SKM-1 treated with dmso at 0.1 percent for 144 hours (cell line): ENCODE measurements at regions not wholly inside any gene's neighbourhood (a gene's known extent, or its start where the extent isn't known, plus 50 kb on each side); places are given as distances from the start of the nearest gene placed in this dataset.

Source experiments
- DNase-seq: peaks from one replicate; lab custom pipeline; 2025; ENCODE audit not compliant: unreplicated experiment; lab: John Stamatoyannopoulos, UW

DNA sequence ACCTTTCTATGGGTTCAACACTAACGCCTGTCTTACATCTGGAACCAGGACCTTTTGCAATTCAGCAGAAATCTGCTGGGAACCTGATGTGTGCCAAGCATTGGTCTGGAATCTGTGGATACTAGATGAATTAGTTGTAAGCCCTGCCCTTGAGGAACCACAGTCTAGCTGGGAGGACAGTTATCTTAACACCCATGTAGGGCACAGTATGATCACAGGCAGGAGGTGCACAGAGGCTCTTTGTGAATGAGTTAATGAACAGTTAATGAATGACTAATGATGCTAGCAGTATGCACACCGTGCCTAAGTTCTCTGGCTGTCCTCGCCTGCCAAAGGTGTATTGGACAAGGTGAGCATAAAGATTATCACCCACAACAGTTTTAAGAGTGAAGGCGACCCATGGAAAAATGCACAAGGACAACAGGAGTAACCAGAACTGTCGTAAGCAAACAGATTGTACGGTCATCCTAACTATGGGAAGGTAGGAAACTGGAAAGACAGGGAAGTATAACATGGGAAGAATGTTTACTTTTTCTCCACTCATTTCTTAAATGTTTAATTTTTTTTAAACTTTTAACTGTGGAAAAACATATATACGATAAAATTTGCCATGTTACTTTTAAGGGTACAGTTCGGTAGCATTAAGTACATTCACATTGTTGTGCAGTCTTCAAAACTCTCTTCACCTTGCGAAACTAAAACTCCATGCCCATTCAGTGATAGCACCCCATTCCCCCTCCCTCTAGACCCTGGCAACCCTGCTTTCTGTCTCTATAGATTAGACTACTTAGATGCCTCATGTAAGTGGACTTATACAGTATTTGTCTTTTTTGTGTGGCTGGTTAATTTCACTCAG lies 139.9 kb downstream of the CXCL12 start:
- no peak for DNase-seq

DNA sequence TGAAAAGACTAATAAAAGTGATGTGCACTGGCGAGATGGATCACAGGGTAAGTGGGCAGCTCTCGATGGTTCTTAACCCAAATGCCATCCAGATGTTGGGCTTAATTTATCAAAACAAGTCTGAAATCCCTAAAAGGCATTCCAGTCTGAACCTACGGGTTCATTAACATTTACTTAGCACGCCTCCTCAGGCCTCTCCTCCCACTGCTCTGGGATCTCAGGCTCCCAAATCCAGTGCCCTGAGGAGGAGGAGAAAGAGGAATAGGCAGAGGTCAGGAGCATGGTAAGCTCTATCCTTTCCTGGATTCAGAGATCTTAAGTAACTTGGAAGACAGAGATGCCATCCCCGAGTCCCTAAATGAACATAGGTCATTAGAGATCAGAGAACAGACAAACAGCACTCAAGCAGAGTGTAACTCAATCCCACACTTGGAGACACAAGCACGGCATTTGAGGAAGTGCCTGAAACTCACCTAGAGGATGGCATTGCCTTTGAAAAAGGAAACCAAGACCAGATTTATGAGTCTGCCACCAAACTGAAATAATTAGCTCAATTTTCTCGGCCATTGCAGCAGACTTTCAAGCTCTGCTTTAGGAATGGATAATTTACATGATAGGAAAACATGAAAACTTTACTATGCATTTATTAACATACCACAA lies 140.9 kb downstream of the CXCL12 start:
- DNase-seq, result no peak

DNA sequence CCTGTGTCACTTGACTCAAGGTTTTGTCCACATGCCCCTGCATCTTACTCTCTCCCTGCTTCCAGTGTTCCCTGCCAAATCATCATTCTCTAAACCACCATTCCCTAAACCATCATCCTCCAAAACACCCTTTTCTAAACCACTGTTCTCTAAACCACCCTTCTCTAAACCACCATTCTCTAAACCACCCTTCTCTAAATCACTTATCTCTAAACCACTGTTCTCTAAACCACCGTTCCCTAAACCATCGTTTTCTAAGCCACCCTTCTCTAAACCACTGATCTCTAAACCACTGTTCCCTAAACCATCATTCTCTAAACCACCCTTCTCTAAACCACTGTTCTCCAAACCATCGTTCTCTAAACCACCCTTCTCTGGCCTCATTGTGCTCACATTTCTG lies 142.1 kb downstream of the CXCL12 start:
- DNase-seq, result no peak

DNA sequence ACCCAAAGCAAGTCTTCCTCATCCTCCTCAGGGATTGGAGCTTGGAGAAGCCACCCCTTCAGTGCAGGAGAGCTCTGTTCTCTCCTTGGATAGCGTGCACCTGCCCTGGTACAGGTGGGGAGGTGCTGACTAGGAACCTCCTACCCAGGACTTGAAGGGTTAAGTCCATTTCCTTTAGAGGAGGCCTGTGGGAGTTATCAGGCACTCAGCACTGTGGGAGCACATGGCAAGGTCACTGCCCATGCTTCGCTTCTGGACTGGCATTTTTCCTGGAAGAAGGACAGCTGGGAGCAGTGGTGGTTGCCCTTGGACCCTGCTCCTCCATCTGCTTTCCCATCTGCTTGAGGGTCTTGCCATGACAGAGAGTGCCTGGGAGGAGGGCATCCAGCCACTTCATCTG lies 142.8 kb downstream of the CXCL12 start:
- DNase-seq, result no peak

DNA sequence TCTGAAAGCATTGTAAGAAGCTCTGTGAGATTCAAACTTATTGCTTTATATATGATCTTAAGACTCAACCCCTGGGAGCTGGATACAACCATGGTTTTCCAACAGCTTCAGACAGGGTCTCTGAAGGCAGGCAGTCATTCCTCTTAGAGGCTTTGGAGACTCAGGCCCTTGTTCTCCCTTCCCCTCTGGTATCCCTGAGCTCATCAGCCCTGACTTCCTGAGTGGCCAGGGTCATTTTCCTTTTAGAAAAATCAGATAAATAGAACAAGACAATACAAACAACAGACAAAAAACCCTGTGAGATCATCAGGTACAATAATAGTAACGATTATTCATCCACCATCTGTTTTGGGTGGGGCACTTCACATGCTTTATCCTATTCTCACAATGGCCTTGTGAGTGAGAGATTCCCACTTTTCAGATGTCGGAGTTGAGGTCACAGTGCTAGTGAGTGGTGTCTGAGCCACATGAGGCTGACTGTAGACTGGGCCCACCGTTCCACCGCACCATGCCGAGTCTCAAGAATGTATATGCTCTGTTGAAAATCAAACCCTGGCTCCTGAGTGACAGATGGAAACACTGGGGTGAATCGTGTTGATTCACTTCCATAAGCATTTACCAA lies 144.2 kb downstream of the CXCL12 start:
- DNase-seq, result no peak

DNA sequence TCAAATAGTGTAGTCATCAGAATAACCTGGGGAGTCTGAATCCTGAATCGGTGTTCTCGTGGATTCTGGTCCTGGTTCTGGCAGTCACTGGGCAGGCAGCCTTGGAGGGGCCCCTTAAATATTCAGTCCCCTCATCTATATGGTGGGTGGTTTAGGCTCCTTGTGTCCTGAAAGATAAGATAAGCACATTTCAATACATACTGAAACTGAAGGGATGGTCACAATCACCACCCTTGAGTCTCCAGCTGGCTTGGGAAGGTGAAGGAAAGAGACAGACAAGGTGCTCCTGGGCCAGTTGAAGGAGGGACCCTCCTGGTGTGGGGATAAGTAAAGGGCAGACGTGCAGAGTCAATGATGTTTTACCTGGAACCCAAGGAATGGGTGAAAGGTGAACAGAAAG lies 146.7 kb downstream of the CXCL12 start:
- no peak for DNase-seq

DNA sequence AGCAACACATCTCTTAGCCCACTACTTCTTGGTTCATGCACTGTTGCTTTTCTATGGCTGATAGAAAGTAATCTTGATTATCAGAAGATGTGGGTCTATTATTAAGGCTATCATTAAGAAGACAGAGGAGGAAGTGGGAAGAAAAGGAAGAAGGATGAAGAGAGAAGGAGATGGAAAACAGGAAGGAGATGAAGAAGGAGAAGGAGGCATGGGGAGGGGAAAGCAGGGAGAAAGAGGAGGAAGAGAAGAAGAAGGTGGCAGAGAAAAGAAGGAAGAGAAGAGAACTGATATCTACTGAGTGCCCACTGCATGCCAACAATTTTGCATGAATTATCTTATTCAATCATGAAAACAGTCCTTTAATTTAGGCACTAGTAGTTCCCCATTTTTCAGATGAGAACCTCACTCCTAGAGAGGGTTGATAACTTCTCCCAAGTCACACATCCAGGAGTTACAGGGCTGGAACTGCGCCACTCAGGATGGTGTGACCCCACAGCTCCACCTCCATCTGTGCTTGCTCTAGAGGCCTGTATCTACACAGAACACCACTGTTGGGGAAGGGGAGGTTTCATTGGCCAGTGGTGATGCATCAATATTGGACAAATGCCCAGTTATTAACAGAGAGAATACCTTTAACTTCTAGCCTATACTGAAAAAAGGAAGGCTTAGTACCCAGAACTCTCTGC lies 147.4 kb downstream of the CXCL12 start:
- DNase-seq, result no peak

DNA sequence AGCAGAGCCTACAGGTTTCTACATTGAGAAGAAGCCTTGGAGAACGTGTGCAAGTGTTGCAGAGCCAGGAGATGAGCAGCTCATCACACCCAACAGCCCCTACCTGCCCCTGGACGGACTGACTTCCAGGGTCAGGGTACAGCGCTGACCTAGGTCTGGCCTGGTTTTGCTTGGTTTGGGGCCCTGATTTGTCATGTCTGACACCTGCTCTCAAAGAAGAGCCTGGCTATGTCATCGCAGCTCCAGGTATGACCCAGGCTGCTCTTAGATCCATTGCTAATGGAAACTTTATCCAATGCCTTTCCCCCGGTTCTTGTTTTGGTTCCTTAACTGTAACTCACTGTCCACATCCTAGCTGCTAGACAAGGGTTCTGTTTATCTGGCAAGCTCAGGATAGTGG lies 149.5 kb downstream of the CXCL12 start:
- no peak for DNase-seq

DNA sequence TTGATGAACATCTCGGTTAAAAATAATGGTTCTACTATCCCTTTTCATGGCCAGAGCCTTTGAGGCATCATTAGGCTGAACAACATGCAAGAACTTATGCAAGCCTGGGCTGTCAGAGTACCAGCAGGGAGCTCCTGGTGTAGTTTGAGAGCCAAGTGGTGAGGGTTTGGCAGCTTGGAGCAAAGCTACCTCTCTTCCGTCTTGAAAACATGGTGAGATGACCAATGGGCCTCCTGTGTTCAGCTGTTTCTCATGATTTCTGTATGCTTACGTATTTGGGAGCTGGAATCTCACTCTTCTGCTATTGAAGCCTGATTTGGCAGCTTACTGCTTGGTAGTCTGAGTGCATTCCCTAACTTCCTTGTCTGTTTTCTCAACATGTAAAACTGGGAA lies 150.4 kb downstream of the CXCL12 start:
- DNase-seq, result no peak

DNA sequence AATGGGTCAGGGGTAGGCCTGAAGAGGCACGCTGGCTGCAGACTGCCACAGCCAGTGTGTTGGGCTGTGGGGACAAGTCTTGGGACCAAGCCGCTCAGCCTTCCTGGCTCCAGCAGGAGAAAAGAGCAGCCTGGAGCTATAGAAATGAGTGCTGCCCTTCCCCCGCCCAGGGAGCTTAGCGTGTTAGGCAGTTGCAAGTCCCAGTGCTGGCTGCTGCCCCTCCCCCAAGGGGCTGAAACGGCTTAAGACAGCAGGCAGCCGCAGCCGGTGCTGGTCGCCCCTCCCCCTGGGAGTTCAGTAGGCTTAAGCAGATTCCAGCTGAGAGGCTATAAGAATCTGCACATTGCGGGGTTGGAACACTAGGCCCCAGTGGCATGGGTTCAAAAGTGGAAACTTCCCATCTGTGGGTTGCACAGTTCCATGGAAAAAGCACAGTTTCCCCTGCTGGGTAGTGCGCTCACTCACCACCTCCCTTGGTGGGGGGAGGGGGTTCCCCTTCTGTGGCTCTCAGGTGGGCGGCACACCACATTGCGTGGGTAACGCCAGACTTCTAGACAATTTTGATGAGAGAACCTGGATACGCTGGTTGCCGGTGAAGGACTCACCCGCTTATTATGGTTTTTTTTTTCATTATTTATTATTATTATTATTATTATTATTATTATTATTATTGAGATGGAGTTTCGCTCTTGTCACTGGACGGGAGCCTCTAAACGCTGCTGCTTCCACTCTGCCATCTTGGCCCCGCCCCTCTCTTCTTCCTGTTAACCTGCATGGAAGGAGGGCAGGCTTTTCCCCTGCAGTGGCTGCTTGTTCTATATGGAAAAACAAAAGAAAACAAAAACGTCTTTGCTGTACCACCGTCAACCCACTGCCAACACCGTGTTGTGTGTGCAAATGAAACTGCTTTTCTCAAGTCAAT lies 151.1 kb downstream of the CXCL12 start:
- DNase-seq, result no peak

DNA sequence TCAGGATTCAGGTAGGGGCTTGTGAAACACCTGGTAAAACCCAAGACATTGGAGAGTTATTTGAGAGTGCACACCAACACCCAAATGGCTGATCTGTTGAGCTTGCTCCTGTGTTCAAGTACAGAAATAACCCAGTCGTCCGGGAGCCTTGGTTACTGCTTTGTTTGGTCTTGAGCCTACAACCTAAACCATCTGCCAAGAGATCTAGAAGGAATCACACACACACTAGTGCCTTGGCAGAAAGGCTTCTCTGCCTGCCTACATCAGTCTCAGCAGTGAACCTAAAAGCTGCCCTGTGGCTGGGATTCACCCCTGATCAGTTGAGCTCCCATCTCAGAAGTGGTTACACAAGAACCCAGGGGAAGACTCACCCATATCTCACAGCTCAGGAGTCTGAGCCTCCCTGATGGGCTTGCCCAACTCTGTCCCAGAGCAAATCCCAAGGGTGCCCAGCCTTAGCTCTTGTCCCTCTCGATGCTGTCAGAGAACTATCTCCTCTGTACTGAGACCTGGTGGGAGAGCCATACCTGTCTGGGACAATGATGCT lies 167.6 kb downstream of the CXCL12 start:
- DNase-seq, result no peak

DNA sequence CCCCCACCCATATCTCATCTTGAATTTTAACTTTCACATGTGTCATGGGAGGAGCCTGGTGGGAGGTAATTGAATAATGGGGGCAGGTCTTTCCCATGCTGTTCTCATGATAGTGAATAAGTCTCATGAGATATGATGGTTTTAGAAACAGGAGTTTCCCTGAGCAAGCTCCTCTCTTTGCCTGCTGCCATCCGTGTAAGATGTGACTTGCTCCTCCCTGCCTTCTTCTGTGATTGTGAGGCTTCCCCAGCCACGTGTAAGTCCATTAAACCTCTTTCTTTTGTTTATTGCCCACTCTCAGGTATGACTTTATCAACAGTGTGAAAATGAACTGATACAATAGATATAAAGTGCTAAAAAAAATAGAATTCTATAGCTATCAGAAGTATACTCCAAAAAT lies 168.8 kb downstream of the CXCL12 start:
- DNase-seq, result no peak

DNA sequence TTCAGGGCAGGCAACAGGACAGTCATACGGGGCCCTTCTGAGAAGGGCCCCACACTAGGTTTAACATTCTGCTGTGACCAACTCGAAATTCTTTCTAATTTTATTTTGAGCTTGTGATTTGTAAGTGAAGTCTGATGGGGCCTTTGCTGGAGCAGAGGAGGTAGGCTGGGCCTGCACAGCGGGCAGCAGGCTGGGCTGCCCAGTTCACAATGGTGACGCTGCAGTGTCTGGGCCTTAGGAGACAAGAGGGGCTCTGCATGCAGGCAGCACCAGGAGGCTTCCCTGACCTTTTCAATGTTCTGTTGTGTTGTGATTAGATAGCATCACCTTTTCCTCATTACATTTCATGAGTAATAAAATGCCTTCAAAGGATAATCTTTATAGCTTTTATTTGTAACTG lies 175.1 kb downstream of the CXCL12 start:
- DNase-seq, result no peak

DNA sequence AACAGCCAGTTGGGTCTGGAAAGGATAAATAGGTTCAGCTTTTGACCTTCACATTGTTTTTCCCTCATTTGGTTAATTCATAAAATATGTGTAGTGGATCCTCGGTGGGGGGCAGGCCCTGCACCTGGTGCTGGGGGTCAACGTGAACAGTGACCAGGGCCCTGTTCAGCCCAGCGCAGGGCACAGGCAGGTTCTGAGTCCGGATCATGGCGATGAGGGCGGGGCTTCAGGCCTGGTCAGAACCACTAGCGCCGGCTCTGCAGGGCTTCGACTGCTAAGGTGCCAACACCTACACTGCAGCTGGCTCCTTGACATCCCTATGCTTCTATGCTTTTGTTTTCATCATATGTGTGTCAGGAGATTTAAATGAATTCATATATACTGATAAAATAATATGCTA lies 177.7 kb downstream of the CXCL12 start:
- no peak for DNase-seq

DNA sequence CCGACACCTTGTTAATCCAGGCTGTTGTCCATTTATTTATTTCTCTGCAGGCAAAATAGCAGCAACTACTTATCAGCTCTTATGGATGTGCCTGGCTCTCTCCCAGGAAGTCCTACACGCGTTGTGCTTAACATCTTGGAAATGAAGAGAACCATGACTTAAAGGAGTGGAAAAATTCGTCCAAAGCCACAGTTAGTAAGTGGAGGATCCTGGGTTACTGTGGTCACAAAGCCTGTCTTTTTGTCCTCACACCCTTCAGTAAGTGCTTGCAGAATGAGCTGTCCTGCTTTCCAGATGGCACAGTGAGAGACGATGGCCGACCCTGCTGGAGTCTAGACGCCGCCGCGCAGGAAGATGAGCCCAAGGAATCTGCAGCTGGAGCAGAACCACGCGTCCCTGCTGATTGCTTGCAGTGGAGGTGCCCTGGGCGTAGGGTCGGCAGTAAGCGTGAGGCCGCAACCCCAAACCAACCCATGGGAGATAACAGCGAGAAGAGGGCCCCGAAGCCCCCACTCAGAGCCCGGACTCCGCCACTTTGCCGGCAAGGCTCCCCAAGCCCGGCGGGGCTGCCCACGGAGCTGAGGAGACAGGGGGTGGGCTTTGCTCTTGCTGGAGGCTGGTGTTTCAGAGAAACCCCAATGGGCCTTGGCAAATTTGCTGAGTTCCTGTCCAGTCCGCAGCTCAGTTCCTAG lies 178.6 kb downstream of the CXCL12 start:
- DNase-seq, result no peak

DNA sequence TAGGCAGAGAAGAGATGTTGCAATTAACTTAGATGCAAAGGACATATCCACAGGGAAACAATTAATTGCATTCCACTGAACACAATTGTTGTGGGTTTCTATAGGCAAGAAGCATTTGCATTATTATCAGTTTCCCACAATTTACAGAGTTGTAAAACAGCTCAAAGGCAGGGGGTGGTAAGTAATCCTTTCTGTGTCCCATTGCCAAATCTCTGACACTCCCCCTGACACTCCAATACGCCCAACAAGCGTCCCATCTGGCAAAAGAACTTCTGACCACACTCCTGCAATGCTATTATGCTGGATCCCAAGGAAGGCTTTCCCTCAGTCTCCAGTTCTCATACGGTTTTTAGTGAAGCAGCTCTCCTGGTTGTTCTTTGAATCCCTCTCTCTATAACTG lies 179.8 kb downstream of the CXCL12 start:
- DNase-seq, result no peak

DNA sequence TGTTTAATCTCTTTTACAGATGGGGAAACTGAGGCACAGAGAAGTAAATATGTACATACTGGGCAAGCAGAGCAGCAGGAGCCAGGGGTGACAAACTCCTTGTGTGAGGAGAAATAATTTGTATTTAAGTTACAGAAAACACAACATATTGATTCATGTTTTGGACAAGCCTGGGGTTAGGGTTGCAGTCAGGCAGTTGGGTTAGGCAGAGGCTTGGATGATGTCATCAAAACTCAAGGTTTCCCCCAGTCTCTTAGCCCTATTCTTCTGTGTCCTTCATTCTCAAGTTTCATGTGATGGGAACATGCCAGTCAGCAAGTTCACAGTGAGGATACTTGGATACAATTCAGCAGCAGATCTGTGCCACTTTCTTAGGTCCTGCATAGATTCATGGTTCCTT lies 181.4 kb downstream of the CXCL12 start:
- no peak for DNase-seq

DNA sequence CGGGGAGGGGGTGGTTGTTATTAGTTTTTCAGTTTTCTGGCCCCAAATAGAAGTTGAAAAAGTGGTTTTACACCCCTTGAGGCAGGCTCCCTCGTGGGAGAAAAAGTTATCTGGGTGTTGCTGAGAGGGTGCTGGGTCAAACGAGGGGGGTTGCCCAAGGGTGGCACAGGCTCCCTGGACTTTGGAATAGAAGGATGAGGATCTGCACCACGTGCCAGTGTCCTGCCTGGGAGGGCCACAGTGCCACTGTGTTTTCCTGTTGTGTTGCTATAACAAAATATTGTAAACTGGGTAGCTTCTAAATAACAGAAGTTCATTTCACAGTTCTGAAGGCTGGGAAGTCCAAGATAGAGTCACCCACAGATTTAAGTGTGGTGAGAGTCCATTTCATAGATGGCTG lies 181.9 kb downstream of the CXCL12 start:
- no peak for DNase-seq

DNA sequence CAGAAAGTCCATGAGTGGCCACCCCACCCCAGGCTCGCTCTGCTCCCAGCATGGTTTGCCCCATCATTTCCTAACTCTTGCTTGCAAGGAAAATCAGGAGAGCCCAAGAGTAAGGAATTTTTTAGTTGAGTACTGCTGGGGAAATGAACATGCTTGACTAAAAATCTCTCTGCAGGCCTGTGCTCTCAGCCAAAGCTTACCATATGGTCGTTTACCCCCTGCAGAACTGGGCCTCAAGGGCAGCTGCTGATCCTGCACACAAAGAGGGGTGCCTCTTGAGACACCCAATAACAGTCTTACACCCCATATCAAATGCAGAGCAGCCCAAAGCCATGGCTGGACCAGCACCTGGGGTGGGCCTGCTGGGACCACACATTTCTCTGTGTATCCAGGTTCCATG lies 183.2 kb downstream of the CXCL12 start:
- DNase-seq, result no peak

DNA sequence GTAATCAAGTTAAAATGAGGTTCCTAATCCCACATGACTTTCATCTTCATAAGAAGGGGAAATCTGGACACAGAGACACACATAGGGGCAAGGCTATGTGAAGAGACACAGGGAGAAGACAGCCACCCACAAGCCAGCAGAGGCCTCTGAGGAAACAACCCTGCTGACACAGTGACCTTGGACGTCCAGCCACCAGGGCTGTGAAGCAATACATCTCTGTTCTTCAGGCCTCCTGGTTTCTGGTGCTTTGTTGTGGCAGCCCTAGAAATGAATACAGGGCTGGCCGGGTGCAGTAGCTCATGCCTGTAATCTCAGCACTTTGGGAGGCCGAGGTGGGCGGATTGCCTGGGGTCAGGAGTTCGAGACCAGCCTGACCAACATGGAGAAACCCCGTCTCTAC lies 183.9 kb downstream of the CXCL12 start:
- DNase-seq, result no peak
